SH-SY5Y (cell line): ENCODE measurements at regions not wholly inside any gene's neighbourhood (a gene's known extent, or its start where the extent isn't known, plus 50 kb on each side); places are given as distances from the start of the nearest gene placed in this dataset.

ENCODE experiments used
- GATA2 ChIP-seq: IDR thresholded peaks from 2 replicates; pipeline ENCODE4 v1.6.1; 2011; ENCODE audit warnings: mild to moderate bottlenecking, low read depth, low read length
- GATA3 ChIP-seq: IDR thresholded peaks from 2 replicates; pipeline ENCODE4 v1.6.1; 2011; ENCODE audit warnings: low read depth, mild to moderate bottlenecking, low read length, moderate library complexity

- TF ChIP-seq GATA3 (no peak), GATA2 (no peak)
Observed at GRCh38 chr5:1633605-1634336, 110.0 kb upstream of the LPCAT1 start.

GRCh38 chr5:1594357-1595106, 70.8 kb upstream of the LPCAT1 start:
- TF ChIP-seq GATA3 (no peak), GATA2 (no peak; the same call in 1 of the 2 replicates)

GRCh38 chr5:1593903-1594356, 70.2 kb upstream of the LPCAT1 start:
- TF ChIP-seq GATA3 (no peak), GATA2 (no peak)
